HG03521 (cell line): ENCODE measurements at regions not wholly inside any gene's neighbourhood (a gene's known extent, or its start where the extent isn't known, plus 50 kb on each side); places are given as distances from the start of the nearest gene placed in this dataset.
A peak's percentile ranks its signal among the peaks of the same experiment; 100 is the strongest.

ENCODE experiments used
- ATAC-seq: cut with Tn5 transposase; IDR thresholded peaks from one replicate; pipeline ENCODE4 v1.9.1; 2021; ENCODE audit warnings: mild to moderate bottlenecking, moderate library complexity; ENCODE audit not compliant: unreplicated experiment

DNA sequence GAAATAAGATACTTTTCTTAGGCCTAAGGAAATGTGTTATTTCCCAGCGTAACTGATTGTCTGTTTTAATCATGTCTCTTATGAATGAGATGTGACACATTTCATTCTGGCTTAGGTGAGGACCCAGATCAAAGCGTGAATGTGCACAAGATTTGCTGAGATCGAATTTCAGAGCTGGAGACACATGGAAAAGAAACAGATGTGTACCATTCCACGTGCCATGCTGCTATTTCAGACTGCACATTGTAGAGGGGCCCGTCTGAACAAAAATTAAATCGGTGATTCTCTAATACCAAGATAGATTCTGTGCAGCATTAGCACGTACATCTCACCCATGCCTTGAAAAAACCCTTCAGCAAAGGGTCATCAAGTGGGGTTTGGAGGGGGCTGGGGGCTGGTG is 290.4 kb downstream of the AACS start:
- no peak for ATAC-seq

DNA sequence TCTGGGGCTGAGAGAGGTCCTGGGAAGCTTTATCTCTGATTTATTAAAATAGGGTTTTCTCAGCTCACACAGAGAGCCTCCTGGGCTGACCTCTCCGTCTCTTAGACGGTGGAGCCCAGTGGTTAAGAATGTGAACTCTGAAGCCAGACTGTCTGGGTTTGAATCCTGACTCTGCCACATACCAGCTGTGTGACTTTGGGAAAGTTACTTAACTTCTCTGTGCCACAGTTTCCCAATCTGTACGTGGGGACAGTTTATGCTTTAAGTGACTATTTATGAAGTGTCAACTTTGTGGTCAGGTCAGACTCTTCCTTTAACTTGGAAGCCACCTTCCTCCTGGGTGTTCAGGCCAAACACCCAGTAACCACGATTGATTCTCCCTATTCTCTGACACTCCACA is 290.9 kb downstream of the AACS start:
- ATAC-seq = no peak

DNA sequence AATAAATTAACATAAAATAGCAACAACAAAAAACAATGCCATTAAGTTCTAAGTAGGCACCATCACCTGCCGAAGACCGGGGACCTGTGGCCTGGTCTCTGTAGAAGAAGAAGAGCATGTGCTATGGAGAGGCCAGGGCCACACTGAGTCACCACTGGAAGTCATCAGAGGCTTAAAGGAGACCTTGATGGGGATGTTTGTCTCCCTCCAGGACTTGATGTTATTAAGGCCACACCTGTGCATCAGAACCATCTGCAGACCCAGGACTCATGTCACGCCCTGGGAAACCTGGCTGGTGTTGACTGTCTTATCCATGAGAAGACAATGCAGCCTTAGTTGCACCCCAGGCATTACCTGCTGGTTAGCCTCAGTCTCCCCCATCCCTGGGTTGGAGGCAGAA is 292.3 kb downstream of the AACS start:
- ATAC-seq = no peak

DNA sequence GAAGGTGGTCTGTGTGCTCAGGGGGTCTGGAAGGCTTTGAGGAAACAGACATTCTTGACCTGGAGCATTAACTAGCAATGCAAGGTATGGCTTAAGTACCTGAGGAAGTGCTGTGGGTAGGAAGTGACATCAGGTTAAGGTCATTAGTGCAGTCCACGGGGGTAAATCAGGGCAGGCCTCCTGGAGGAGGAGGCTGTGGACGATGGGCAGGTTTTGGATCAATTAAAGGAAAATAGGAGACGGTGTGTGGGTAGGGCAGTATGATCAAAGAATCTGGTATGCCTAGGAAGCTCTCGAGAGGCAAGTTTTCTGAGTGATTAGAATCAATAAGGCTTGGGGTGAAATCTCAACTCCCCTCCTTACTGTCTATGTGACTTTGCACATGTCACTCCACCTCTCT is 295.3 kb downstream of the AACS start:
- no peak for ATAC-seq

DNA sequence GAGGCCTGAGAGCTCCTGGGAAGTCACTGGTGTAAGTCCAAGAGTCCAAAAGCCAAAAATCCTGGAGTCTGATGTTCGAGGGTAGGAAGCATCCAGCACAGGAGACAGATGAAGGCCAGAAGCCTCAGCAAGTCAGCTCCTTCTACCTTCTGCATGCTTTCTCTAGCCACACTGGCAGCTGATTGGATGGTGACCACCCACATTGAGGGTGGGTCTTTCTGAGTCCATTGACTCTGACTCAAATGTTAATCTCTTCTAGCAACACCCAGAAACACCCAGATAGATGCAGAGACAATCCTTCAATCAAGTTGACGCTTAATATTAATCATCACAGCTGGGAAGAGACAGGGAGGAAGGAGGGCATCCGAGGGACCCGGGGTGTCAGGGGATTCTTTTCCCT is 305.8 kb downstream of the AACS start:
- ATAC-seq = no peak

DNA sequence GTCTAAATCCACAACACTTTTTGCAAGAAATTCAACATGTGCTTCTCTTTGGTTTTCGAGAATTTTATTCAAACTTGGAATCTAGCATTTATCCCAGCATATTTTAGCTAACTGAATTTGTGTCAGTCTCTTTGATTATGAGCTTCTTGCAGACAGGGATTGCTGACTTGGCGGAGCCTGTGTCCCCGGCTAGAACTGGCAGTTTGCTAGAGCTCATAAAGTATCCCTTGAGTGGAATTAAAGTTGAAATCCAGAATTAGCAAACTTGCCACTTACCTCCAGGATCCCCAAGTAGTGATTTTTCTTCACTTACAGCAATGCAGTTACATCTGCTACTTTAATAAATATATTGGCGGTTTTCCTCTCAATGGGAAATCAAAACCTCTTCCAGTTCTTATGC is 306.9 kb downstream of the AACS start:
- no peak for ATAC-seq

DNA sequence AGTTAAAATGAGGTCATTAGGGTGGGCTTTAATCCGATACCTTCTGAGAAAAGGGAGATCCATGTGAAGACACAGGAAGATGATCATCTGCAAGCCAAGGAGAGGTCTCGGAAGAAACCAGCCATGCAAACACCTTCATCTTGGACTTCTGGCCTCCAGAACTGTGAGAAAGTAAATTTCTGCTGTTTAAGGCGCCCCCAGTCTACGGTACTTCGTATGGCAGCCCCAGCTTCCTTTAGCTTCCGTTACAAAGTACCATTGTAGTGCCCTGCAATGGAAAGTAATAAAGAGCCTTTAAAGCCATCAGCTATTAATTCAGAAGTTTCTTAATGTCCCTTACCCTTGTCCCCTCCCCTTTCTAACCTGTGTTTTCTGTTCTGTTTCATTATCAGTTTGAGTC is 308.1 kb downstream of the AACS start:
- ATAC-seq = no peak

DNA sequence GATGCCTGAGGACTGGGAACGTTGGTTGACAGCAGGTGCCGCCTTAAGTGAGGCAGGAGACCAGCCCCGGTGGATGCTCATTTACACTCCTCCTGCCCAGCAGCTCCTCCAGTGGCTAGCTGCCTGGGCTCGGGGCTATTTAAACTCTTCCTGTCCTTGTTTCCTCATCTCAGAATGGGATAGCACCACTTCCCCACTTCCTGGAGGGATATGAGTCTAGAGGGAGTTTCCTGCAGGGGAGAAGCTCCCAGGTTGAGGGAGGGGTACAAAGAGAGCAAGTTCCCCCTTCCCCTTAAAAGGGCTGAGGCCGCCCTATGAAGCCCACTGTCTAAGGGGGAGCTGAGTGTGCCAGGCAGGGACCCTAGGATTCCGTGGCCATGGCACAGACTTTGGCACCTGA is 311.2 kb downstream of the AACS start:
- ATAC-seq = no peak

DNA sequence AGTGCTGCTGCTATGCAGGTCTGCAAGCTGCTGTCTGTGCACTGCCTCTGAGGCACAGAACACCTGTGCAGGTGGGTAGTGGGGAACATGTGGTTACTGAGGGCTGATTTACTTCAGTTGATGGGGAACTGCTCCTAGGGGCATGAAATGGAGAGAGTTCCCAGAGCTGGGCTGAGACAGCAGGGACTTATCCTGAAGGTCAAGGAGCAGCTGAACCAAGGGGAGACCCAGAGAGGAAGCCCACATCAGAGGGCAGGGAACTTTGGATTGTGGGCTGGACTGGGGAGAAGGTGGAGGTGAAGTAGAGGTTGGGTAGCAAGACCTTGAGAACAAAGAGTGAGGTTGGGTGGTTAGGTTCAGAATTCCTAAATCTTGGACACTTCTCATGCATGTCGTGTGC is 311.9 kb downstream of the AACS start:
- no peak for ATAC-seq

DNA sequence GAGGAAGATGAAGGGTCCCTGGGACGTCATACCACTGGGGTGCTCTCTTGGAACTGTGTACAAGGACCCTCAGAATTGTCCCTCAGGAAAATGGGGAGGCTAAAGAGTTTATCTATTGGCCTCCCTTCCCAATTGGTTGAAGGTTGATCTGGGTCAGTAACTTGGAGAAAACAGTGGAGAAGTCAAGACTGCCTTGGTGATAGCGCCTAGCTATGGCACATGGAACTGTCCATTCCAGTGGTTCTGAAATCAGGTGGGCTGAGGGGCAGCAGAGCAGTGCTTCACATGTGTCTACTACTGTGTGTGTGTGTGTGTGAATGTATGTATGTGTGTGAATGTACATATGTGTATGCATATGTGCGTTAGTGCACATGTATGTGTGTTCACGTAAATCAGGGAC is 316.1 kb downstream of the AACS start:
- no peak for ATAC-seq

DNA sequence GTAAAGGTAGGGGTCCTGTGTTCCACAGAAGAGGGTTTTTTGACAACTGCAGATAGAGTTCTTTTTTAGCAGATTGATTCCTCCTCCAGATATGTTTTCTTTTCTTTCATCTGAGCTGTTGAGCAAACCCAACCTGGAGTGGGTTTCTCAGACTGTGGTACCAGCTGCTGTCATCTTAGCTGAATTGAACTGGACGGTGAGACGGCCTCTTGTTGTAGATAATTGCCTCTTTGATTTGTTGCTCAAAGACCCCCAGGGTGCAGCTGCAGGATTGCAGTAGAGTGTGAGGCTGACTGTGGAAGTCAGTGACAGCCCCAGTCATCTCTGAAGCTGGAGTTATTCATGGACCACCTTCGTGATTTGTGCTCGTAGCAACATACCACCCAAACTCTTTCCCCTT is 317.7 kb downstream of the AACS start:
- no peak for ATAC-seq

DNA sequence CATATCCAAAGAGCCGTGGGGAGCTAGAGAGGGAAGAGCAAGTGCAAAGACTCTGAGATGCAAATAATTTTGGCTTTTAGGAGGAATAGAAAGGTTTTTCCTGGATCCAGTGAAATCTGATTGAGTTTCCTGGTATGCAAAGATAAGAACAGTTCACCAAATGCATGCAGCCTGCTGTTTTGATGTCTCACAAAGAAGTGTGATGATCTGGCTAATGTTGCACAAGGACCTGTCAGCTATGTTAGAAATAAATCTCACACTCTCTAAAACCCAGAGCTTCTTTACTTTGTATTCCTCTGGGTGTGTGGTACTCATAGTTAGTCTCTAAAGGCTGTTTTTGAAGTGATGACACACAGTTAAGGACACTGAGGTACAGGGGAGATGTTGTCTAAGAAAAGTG is 321.4 kb downstream of the AACS start:
- ATAC-seq = no peak

DNA sequence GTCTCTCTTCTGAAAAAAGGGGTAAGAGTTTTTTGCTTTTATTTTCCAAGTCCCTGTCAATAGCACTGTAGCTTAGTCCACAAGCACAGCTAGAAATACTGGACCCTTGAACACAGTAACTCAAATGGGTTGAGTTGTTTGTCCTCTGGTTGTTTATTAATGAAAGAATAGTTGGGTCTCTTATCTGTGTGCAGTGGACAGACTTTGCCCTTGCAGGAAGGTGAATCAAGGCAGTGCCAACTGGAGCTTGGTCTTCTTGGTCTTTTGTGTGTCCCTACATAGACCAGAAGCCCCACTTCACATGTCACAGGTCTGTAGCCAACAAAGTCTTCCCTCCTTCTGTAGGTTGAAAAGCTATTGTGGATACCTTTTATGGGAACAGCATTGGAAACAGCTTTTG is 322.0 kb downstream of the AACS start:
- ATAC-seq = no peak

DNA sequence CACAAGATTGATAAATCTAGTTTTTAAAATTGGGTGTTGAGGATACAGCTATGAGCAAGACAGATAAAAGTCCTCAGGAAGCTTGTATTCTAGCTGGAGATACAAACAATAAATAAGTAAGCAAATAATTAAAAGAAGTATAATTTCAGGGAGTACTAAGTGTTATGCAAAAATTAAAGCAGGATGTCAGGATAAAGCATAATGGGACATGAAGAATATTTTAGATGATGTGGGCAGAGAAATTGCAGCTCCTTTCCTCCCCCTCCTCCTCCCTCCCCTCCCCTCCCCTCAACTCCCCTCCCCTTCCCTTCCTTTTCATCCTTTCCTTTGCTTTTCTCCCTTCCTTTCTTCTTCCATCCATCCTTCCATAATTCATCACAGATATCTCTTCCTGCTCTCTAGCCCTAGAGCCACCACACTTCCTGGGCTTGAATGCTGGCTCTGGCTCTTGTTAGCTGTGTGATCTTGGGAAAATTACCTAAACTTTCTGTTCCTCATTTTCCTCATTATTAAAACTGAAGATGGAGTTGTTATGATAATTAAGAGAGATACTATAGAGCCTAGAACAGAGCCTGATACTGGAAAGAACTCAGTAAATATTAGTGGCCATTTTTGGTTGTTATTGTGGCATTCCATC is 323.9 kb downstream of the AACS start:
- no peak for ATAC-seq

DNA sequence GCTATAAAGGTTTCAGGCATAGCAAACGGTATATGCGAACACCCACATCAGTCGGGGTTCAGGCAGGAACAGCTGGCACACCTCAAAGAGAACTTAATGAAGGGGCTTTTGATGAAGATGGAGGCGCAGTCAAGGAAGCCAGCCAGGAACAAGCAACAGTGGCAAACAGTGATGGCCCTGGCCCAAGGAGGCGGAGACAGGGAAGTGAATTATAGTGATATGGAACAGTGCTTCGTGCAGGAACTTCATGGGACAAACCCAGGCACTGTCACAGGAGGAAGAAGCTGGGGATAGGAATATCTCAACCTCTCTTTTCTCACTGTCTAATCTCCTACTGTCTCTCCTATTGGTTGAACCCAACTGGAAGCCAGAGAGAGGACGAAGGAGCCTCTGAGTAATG is 328.3 kb downstream of the AACS start:
- no peak for ATAC-seq

DNA sequence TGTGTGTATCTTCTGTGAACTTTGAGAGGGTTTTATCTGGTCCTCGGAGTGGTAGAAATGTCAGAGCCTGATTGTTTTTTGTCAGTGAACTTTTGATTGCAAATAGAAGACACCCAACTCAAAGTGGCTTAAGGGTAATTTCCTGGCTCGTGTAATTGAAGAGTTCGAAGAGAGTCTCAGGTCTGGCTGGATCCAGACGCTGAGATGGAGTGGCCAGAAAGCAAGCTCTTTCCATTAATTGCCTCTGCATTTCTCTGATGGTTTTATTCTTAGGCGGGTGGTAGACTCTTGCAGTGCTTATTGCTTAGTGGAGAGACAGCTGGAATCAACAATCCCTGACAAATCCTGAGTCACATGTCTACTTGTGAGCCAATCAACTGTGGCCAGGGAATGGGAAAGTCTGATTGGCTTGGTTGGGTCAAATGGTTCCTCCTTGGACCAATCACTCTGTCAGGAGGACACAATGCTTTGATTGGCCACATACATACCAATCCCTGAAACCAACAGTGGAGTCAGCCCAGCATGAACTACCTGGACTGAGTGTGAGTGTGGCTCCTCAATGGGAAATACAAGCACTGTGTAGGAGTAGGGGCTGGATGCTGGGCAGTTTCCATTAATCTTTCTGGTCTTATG is 330.5 kb downstream of the AACS start:
- no peak for ATAC-seq

DNA sequence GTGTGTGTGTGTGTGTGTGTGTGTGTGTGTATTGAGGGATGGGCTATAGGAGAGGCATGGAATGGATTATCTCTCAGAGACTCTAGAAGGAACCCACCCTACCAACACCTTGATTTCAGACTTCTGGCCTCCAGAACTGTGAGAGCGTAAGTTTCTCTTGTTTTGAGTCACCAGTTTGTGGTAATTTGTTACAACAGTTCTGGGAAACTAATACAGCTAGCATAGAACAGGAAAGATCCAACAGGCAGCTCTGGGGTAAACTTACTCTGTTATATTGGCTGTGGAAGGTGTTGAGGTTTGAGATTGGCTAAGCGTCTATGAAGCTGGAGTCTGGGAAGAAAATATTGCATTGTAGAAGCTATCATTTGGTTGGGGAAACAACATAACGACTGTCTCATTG is 334.3 kb downstream of the AACS start:
- no peak for ATAC-seq

DNA sequence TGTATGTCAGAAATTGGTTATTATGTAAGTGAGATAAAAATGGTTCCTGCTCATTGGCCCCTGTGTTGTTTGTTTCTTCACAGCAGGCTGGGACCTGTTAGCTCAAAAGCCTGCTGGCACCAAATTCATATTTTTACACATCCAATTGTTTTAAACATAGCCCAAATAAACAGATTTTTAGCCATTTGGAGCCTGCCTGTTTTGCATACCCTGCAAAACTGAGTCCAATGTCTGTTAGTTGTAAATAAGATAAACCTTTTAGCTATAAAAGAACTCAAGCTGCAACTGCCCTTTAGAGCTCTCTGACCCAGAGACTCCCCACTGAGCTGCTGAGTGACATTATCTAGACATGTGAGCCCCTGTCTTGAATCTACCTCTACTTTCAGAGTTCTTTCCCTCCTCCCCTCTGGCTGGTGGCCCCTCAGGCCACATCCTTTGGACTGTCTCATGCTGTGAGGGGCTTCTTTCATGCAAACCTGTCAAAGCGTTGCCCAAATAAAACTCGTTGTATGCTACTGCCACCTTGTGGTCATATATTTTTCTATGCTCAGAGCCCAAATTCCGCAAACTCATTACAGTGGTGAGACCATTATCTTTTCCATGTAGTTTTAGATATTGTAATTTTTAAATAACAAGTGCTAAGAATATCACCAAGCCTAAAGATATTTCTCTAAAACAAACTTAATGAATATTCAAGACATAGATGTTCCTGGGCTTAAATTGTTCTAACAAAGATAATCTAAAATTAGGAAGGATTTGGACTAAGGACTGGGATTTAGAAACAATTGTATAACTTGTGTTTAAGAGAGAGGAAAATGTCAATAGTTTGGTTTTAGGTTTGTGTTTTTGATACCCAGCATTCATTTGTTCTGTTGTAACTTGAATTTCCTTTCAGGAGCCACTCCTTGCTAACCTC is 337.9 kb downstream of the AACS start:
- no peak for ATAC-seq

DNA sequence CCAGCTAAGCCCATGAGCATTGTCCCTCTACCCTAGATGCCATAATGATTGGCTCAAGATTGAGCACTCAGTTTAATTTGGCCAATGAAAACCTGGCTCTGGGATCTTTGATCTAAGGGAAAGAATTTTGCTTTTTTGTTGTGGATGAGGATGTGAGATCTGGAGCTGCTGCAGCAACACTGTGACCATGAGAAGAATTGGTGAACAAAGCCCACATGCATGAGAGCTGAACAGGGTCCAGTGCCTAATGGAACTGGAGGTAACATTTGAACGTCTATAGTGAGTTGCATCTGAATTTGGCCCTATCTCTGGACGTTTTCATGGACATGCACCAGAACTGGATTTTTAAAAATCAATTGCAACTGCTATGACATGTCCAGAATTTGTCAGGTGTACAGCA is 338.6 kb downstream of the AACS start:
- ATAC-seq = no peak

DNA sequence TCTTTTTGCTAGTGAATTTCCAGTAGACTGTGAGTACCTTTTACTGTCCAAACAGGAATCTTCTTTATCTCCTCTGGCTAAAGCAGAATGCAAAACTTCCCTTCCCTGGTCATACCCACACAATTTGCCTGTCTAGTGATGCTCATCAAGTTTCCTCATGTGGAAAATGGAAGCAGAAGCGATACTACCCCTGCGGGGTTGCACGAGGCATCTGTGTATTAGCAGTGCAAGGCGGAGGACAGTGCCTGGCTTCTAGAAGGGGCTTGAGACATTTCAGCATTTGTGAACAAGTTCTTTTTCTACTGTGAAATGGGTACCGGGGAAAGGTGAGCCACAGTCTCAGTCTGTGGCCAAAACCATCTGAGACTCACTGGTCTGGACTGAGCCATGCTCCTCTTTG is 340.9 kb downstream of the AACS start:
- peak; percentile 71 for ATAC-seq

DNA sequence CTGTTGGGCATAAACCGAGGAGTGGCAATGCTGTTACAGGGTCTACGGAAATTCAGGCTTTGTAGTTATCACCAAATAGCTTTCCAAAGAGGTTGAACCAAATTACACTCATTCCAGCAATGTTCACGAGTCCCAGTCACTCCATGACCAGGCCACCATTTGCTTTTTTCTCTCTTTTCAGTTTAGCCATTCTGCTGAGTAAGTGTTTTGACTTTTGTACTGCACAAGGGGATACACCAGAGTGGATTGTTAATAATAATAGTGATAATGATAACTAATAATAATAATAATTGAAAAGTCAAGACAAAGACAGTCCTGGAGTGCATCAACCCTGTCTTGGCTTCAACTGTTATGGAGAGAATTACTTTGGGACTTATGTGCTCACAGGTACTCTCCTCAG is 343.5 kb downstream of the AACS start:
- ATAC-seq = no peak

DNA sequence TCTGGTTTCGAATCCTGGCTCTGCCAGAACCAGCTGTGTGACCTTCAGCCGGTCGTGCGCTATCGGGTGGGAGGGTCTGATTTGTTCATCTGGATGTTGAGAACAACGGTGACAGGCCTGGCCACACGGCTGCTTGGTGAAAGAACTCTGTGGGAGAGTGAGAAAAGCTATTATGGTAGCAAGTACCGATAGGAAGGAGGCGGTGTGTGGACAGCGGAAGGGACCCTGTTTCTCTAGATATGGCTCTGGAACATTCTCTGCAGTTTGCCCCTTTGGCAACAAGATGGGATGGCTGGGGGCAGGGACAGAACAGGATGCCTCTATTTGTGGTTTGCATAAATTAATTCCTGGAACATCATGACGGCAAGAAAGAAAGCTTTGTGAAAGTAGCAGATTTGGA is 347.3 kb downstream of the AACS start:
- ATAC-seq = no peak
